Mammary epithelial cell (primary cell): ENCODE measurements at regions not wholly inside any gene's neighbourhood (a gene's known extent, or its start where the extent isn't known, plus 50 kb on each side); places are given as distances from the start of the nearest gene placed in this dataset.

ENCODE experiments used
- CTCF ChIP-seq, 2 donors: IDR thresholded peaks in 1 of 2; conservative IDR thresholded peaks in 1 of 2; 2 replicates each; pipeline ENCODE4 v1.5.1; 2011 to 2012; ENCODE audit warnings: inconsistent platforms in 2 of 2, low read length in 2 of 2, mild to moderate bottlenecking in 2 of 2, control low read depth in 1 of 2, low read depth in 1 of 2; ENCODE audit not compliant: insufficient read depth in 1 of 2; ENCODE audit errors: extremely low read depth in 1 of 2
- EZH2 ChIP-seq: IDR thresholded peaks from 2 replicates; pipeline ENCODE4 v1.6.1; 2012; ENCODE audit warnings: low read length, inconsistent platforms, borderline replicate concordance

GRCh38 chr5:124128867-124129266 is 616.9 kb downstream of the CSNK1G3 start:
- no peak for TF ChIP-seq CTCF (conservative IDR thresholded peaks at IDR 0.05 in 1 of 2, IDR thresholded peaks at IDR 0.05 in 1 of 2; ENCODE audit: extremely low read depth in 1 of 2, insufficient read depth in 1 of 2, low read depth in 1 of 2, low read length in 2 of 2)
- TF ChIP-seq EZH2, result no peak
